Neural cell (in vitro differentiated cells): ENCODE measurements at regions not wholly inside any gene's neighbourhood (a gene's known extent, or its start where the extent isn't known, plus 50 kb on each side); places are given as distances from the start of the nearest gene placed in this dataset.

Experiments used
- H2AFZ ChIP-seq: fragments of 200-600, 300-800 bp; sonication (generic), shearing (Covaris generic); 2 replicates; pipeline ENCODE4 v1.6.0; 2014; ENCODE audit warnings: low read depth, mild to moderate bottlenecking, antibody characterized with exemption, low read length, moderate library complexity
- H3F3A ChIP-seq: fragments of 200-600 bp; shearing (Covaris generic); 2 replicates; pipeline ENCODE4 v1.6.1; 2016; ENCODE audit warnings: mild to moderate bottlenecking, moderate library complexity, mixed read lengths, antibody characterized with exemption, low read length; ENCODE audit not compliant: insufficient read depth, poor library complexity, severe bottlenecking
- H3K27ac ChIP-seq: fragments of 200-600, 300-800 bp; sonication (generic), shearing (Covaris generic); 2 replicates; pipeline ENCODE4 v1.5.1; 2014; ENCODE audit warnings: mild to moderate bottlenecking, low read length, moderate library complexity
- H3K27me3 ChIP-seq: fragments of 300-800, 200-600 bp; sonication (generic), shearing (Covaris generic); 2 replicates; pipeline ENCODE4 v1.6.0; 2014; ENCODE audit warnings: mild to moderate bottlenecking, low read depth, low read length, moderate library complexity; ENCODE audit not compliant: insufficient read depth
- H3K36me3 ChIP-seq: fragments of 300-800, 200-600 bp; sonication (generic), shearing (Covaris generic); 2 replicates; pipeline ENCODE4 v1.5.1; 2014; ENCODE audit warnings: mild to moderate bottlenecking, antibody characterized with exemption, low read length, moderate library complexity; ENCODE audit not compliant: insufficient read depth
- H3K4me2 ChIP-seq: fragments of 300-800, 200-600 bp; sonication (generic), shearing (Covaris generic); 2 replicates; pipeline ENCODE4 v1.6.0; 2014; ENCODE audit warnings: mild to moderate bottlenecking, low read length
- H3K4me3 ChIP-seq: fragments of 300-800, 200-600 bp; sonication (generic), shearing (Covaris generic); 2 replicates; pipeline ENCODE4 v1.5.1; 2014; ENCODE audit warnings: mild to moderate bottlenecking, low read length, moderate library complexity
- H3K79me2 ChIP-seq: fragments of 200-600 bp; shearing (Covaris generic); replicated peaks from 2 replicates; pipeline ENCODE4 v1.6.0; 2014; ENCODE audit warnings: mild to moderate bottlenecking, low read length, moderate library complexity; ENCODE audit not compliant: insufficient read depth
- H3K9ac ChIP-seq: fragments of 300-800, 200-600 bp; sonication (generic), shearing (Covaris generic); 2 replicates; pipeline ENCODE4 v1.6.1; 2016; ENCODE audit warnings: mild to moderate bottlenecking, low read length, mixed read lengths
- H3K9me2 ChIP-seq: fragments of 200-600 bp; shearing (Covaris generic); 2 replicates; pipeline ENCODE4 v1.6.1; 2016; ENCODE audit warnings: mild to moderate bottlenecking, low read length, mixed read lengths; ENCODE audit not compliant: insufficient read depth
- H3K9me3 ChIP-seq: fragments of 200-600, 300-800 bp; sonication (generic), shearing (Covaris generic); 2 replicates; pipeline ENCODE4 v1.6.1; 2016; ENCODE audit warnings: mild to moderate bottlenecking, mixed run types, low read length, moderate library complexity, mixed read lengths
- H4K20me1 ChIP-seq: fragments of 200-600 bp; shearing (Covaris generic); 2 replicates; pipeline ENCODE4 v1.6.1; 2016; ENCODE audit warnings: mild to moderate bottlenecking, mixed run types; ENCODE audit not compliant: insufficient read depth
- EP300 ChIP-seq: fragments of 450-650 bp; conservative IDR thresholded peaks from 2 replicates; pipeline ENCODE4 v1.6.1; 2014; ENCODE audit warnings: antibody characterized with exemption, mild to moderate bottlenecking, moderate library complexity; ENCODE audit not compliant: poor library complexity, severe bottlenecking
- EZH2 ChIP-seq: fragments of 200-600, 300-800 bp; shearing (Covaris generic), sonication (generic); IDR thresholded peaks from 2 replicates; pipeline ENCODE4 v1.6.1; 2014; ENCODE audit warnings: antibody characterized with exemption, low read length, borderline replicate concordance, mild to moderate bottlenecking; ENCODE audit not compliant: insufficient read depth, poor library complexity, severe bottlenecking
- MXI1 ChIP-seq: fragments of 450-650 bp; conservative IDR thresholded peaks from 2 replicates; pipeline ENCODE4 v1.6.1; 2014; ENCODE audit warnings: antibody characterized with exemption, mild to moderate bottlenecking; ENCODE audit not compliant: poor library complexity, severe bottlenecking
- POLR2AphosphoS5 ChIP-seq: IDR thresholded peaks from 2 replicates; pipeline ENCODE4 v1.6.1; 2012
- RAD21 ChIP-seq: fragments of 450-650 bp; conservative IDR thresholded peaks from 2 replicates; pipeline ENCODE4 v1.6.1; 2014; ENCODE audit warnings: antibody characterized with exemption, mild to moderate bottlenecking, moderate library complexity
- SMC3 ChIP-seq: fragments of 450-650 bp; conservative IDR thresholded peaks from 2 replicates; pipeline ENCODE4 v1.6.1; 2014; ENCODE audit warnings: antibody characterized with exemption, mild to moderate bottlenecking, moderate library complexity; ENCODE audit not compliant: poor library complexity
- TAF1 ChIP-seq: IDR thresholded peaks from 2 replicates; pipeline ENCODE4 v1.6.1; 2012; ENCODE audit warnings: low read depth
- TF ChIP-seq, protein P1 (sequence below): fragments of 450-650 bp; IDR thresholded peaks from 2 replicates; pipeline ENCODE4 v1.5.1; 2014; ENCODE audit warnings: antibody characterized with exemption, mild to moderate bottlenecking, moderate library complexity; ENCODE audit not compliant: poor library complexity, severe bottlenecking
- TF ChIP-seq, protein P2 (sequence below): IDR thresholded peaks from 2 replicates; pipeline ENCODE4 v1.6.1; 2012; ENCODE audit warnings: borderline replicate concordance

DNA sequence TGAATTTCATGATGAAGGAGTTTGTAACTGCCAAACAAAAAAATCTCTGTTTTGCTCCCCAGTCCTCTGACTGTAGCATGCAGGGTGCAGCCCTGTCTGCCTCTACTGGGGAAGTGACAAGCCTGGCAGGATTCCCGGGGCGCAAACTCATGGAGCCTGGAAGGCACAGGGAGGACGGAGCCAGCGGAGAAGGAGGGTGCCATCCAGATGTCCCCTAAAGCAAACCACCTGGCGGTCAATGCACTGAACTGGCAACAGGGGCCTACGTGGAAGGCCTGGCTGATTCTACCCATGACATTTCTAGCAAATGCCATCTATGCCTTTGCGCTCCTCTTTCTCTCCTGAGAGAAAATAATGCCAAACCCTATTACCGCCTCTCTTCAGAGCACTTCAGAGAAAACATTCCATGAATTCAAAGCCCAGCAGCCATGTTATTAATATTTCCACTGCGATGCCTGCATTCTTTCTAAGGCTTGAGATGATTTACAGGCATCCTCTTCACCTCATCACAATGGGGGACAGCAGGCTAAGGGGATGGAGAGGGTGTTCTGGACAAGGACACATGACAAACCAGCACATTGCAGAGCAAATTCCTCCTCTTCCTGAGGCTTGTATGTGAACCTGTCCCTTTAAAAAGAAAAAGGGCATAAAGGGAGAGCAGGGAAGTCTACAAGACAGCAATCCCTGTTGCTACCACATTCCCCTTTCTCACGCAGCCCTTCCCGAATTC, 329.3 kb upstream of the NOCT start:
- H3K4me2 ChIP-seq, result no peak overlapping the region
- H3K79me2 ChIP-seq, result no peaks in the 10 kb centered on the region
- no peaks in the 10 kb centered on the region for H3K36me3 ChIP-seq
- H3K9me3 ChIP-seq, result no peaks in the 10 kb centered on the region
- H3K9me2 ChIP-seq, result no peaks in the 10 kb centered on the region
- H3F3A ChIP-seq, result no peaks in the 10 kb centered on the region
- no peak overlapping the region for H3K27ac ChIP-seq
- TF ChIP-seq, protein P1, sequence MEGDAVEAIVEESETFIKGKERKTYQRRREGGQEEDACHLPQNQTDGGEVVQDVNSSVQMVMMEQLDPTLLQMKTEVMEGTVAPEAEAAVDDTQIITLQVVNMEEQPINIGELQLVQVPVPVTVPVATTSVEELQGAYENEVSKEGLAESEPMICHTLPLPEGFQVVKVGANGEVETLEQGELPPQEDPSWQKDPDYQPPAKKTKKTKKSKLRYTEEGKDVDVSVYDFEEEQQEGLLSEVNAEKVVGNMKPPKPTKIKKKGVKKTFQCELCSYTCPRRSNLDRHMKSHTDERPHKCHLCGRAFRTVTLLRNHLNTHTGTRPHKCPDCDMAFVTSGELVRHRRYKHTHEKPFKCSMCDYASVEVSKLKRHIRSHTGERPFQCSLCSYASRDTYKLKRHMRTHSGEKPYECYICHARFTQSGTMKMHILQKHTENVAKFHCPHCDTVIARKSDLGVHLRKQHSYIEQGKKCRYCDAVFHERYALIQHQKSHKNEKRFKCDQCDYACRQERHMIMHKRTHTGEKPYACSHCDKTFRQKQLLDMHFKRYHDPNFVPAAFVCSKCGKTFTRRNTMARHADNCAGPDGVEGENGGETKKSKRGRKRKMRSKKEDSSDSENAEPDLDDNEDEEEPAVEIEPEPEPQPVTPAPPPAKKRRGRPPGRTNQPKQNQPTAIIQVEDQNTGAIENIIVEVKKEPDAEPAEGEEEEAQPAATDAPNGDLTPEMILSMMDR, result no peak
- TF ChIP-seq MXI1 (no peak), SMC3 (no peak), TAF1 (no peak), EP300 (no peak), RAD21 (no peak), EZH2 (no peak), POLR2AphosphoS5 (no peak)
- TF ChIP-seq, protein P2, sequence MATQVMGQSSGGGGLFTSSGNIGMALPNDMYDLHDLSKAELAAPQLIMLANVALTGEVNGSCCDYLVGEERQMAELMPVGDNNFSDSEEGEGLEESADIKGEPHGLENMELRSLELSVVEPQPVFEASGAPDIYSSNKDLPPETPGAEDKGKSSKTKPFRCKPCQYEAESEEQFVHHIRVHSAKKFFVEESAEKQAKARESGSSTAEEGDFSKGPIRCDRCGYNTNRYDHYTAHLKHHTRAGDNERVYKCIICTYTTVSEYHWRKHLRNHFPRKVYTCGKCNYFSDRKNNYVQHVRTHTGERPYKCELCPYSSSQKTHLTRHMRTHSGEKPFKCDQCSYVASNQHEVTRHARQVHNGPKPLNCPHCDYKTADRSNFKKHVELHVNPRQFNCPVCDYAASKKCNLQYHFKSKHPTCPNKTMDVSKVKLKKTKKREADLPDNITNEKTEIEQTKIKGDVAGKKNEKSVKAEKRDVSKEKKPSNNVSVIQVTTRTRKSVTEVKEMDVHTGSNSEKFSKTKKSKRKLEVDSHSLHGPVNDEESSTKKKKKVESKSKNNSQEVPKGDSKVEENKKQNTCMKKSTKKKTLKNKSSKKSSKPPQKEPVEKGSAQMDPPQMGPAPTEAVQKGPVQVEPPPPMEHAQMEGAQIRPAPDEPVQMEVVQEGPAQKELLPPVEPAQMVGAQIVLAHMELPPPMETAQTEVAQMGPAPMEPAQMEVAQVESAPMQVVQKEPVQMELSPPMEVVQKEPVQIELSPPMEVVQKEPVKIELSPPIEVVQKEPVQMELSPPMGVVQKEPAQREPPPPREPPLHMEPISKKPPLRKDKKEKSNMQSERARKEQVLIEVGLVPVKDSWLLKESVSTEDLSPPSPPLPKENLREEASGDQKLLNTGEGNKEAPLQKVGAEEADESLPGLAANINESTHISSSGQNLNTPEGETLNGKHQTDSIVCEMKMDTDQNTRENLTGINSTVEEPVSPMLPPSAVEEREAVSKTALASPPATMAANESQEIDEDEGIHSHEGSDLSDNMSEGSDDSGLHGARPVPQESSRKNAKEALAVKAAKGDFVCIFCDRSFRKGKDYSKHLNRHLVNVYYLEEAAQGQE, result no peak
- H4K20me1 ChIP-seq, result no peaks in the 10 kb centered on the region
- no peak overlapping the region for H3K4me3 ChIP-seq
- H3K9ac ChIP-seq, result no peak overlapping the region
- H2AFZ ChIP-seq, result no peak overlapping the region
- no peaks in the 10 kb centered on the region for H3K27me3 ChIP-seq

DNA sequence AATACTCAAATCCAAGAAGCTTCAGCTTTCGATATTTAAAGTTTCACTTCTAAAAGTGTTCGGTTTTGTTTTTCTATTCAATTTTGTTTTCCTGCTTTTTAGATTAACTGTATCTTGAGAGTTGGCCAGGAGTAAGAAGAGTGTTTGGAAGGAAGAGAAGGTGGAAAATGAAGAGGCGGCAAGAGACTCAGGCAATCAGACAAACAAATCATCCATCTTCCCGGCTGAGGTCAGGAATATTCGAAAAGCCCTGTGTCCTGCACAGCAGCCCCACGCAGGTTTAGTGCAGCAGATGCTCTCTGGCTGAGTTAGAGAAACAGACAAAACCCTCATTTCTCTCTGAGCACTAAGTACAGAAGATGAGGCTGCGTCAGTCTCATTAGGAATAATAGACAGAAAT, 330.3 kb upstream of the NOCT start:
- H3K79me2 ChIP-seq, result no peaks in the 10 kb centered on the region
- no peaks in the 10 kb centered on the region for H3K9me3 ChIP-seq
- no peak for TF ChIP-seq POLR2AphosphoS5
- H3K4me3 ChIP-seq, result no peak overlapping the region
- H3F3A ChIP-seq, result no peaks in the 10 kb centered on the region
- no peaks in the 10 kb centered on the region for H4K20me1 ChIP-seq
- no peaks in the 10 kb centered on the region for H3K36me3 ChIP-seq
- H3K9ac ChIP-seq, result no peak overlapping the region
- H3K27me3 ChIP-seq, result no peaks in the 10 kb centered on the region
- no peak overlapping the region for H3K27ac ChIP-seq
- H3K4me2 ChIP-seq, result no peak overlapping the region
- H3K9me2 ChIP-seq, result no peaks in the 10 kb centered on the region
- no peak overlapping the region for H2AFZ ChIP-seq
